NCI-H82 treated with DMSO at 0.1 percent for 48 hours (cell line): ENCODE measurements at regions not wholly inside any gene's neighbourhood (a gene's known extent, or its start where the extent isn't known, plus 50 kb on each side); places are given as distances from the start of the nearest gene placed in this dataset.

Experiments
- DNase-seq: peaks from one replicate; lab custom pipeline; 2025; ENCODE audit not compliant: unreplicated experiment; lab: John Stamatoyannopoulos, UW

- DNase-seq = no peak
These were observed 145.5 kb upstream of the POU5F2 start for GRCh38 chr5:93886917-93887361.

GRCh38 chr5:93886098-93886806 lies 144.9 kb upstream of the POU5F2 start:
- no peak for DNase-seq

- no peak for DNase-seq
These were observed 142.9 kb upstream of the POU5F2 start for GRCh38 chr5:93884254-93884653.

- no peak for DNase-seq
These were observed 142.1 kb upstream of the POU5F2 start for GRCh38 chr5:93883459-93883858.

- DNase-seq = no peak
These were observed 134.3 kb upstream of the POU5F2 start for GRCh38 chr5:93875693-93876092.

- DNase-seq = no peak
These were observed 133.1 kb upstream of the POU5F2 start for GRCh38 chr5:93874491-93874890.

- no peak for DNase-seq
These were observed 132.7 kb upstream of the POU5F2 start for GRCh38 chr5:93874080-93874479.

- no peak for DNase-seq
These were observed 131.9 kb upstream of the POU5F2 start for GRCh38 chr5:93873211-93873736.

- no peak for DNase-seq
These were observed 129.2 kb upstream of the POU5F2 start for GRCh38 chr5:93870649-93871048.

- no peak for DNase-seq
These were observed 127.5 kb upstream of the POU5F2 start for GRCh38 chr5:93868851-93869250.

GRCh38 chr5:93850311-93850710 lies 108.9 kb upstream of the POU5F2 start:
- DNase-seq = no peak

GRCh38 chr5:93845376-93845775 lies 104.0 kb upstream of the POU5F2 start:
- DNase-seq = no peak

GRCh38 chr5:93831449-93831848 lies 90.0 kb upstream of the POU5F2 start:
- no peak for DNase-seq

GRCh38 chr5:93830893-93831292 lies 89.5 kb upstream of the POU5F2 start:
- DNase-seq = no peak

- DNase-seq = no peak
These were observed 87.9 kb upstream of the POU5F2 start for GRCh38 chr5:93829346-93829745.

- DNase-seq = no peak
These were observed 80.6 kb upstream of the POU5F2 start for GRCh38 chr5:93821891-93822415.

GRCh38 chr5:93819668-93820067 lies 78.3 kb upstream of the POU5F2 start:
- DNase-seq = no peak

GRCh38 chr5:93810780-93811179 lies 69.4 kb upstream of the POU5F2 start:
- DNase-seq = no peak

GRCh38 chr5:93809430-93809829 lies 68.0 kb upstream of the POU5F2 start:
- no peak for DNase-seq

GRCh38 chr5:93807846-93808245 lies 66.4 kb upstream of the POU5F2 start:
- DNase-seq = no peak

- no peak for DNase-seq
These were observed 64.4 kb upstream of the POU5F2 start for GRCh38 chr5:93805616-93806379.
